H9 (cell line): ENCODE measurements at regions not wholly inside any gene's neighbourhood (a gene's known extent, or its start where the extent isn't known, plus 50 kb on each side); places are given as distances from the start of the nearest gene placed in this dataset.

Experiments
- DNase-seq: peaks from one replicate; pipeline ENCODE4 v3.0.0-alpha.2; 2017
- H2AFZ ChIP-seq: one replicate; pipeline ENCODE4 v1.6.1; 2013; ENCODE audit warnings: mild to moderate bottlenecking, low read length, control low read depth, moderate library complexity
- H2AK5ac ChIP-seq: 2 replicates; pipeline ENCODE4 v1.6.1; 2013; ENCODE audit warnings: low read length, control low read depth, mixed read lengths; ENCODE audit not compliant: insufficient read length
- H2BK120ac ChIP-seq: one replicate; pipeline ENCODE4 v1.6.1; 2013; ENCODE audit warnings: low read depth, mild to moderate bottlenecking, low read length, control low read depth, inconsistent platforms; ENCODE audit not compliant: poor library complexity, severe bottlenecking
- H2BK12ac ChIP-seq: 2 replicates; pipeline ENCODE4 v1.6.1; 2013; ENCODE audit warnings: low read length, control low read depth, mixed read lengths, low read depth; ENCODE audit not compliant: insufficient read length
- H2BK15ac ChIP-seq: 2 replicates; pipeline ENCODE4 v1.6.1; 2013; ENCODE audit warnings: low read depth, low read length, control low read depth
- H2BK20ac ChIP-seq: one replicate; pipeline ENCODE4 v1.6.1; 2013; ENCODE audit warnings: low read depth, mild to moderate bottlenecking, low read length, control low read depth, inconsistent platforms; ENCODE audit not compliant: poor library complexity, severe bottlenecking
- H2BK5ac ChIP-seq: 2 replicates; pipeline ENCODE4 v1.6.1; 2013; ENCODE audit warnings: low read length, control low read depth, mixed read lengths; ENCODE audit not compliant: insufficient read length
- H3K14ac ChIP-seq: 2 replicates; pipeline ENCODE4 v1.6.1; 2013; ENCODE audit warnings: low read length, control low read depth; ENCODE audit not compliant: insufficient read depth
- H3K18ac ChIP-seq: 2 replicates; pipeline ENCODE4 v1.6.1; 2013; ENCODE audit warnings: low read depth, mild to moderate bottlenecking, mixed read lengths, low read length, control low read depth; ENCODE audit not compliant: insufficient read length
- H3K23ac ChIP-seq: 2 replicates; pipeline ENCODE4 v1.6.1; 2013; ENCODE audit warnings: low read length, control low read depth, mixed read lengths, low read depth; ENCODE audit not compliant: insufficient read length
- H3K23me2 ChIP-seq: 2 replicates; pipeline ENCODE4 v1.6.1; 2013; ENCODE audit warnings: low read depth, mild to moderate bottlenecking, mixed read lengths, low read length, control low read depth; ENCODE audit not compliant: insufficient read length, poor library complexity, severe bottlenecking
- H3K27ac ChIP-seq: 2 replicates; pipeline ENCODE4 v1.5.1; 2013; ENCODE audit warnings: low read length, control low read depth, mixed read lengths, low read depth; ENCODE audit not compliant: insufficient read length
- H3K27me3 ChIP-seq: 2 replicates; pipeline ENCODE4 v1.6.1; 2013; ENCODE audit warnings: low read length, control low read depth, inconsistent platforms; ENCODE audit not compliant: insufficient read depth
- H3K4ac ChIP-seq: 2 replicates; pipeline ENCODE4 v1.6.1; 2013; ENCODE audit warnings: low read depth, mild to moderate bottlenecking, control low read depth, inconsistent platforms, low read length, moderate library complexity
- H3K4me1 ChIP-seq: 2 replicates; pipeline ENCODE4 v1.6.1; 2013; ENCODE audit warnings: low read length, control low read depth, inconsistent platforms; ENCODE audit not compliant: insufficient read depth
- H3K4me2 ChIP-seq: 2 replicates; pipeline ENCODE4 v1.6.1; 2013; ENCODE audit warnings: low read length, control low read depth, mixed read lengths; ENCODE audit not compliant: insufficient read length, insufficient read depth
- H3K56ac ChIP-seq: 2 replicates; pipeline ENCODE4 v1.6.1; 2013; ENCODE audit warnings: low read depth, mild to moderate bottlenecking, mixed read lengths, low read length, control low read depth; ENCODE audit not compliant: insufficient read length
- H3K79me1 ChIP-seq: 2 replicates; pipeline ENCODE4 v1.6.1; 2013; ENCODE audit warnings: low read depth, mild to moderate bottlenecking, moderate library complexity, low read length, control low read depth, inconsistent platforms; ENCODE audit not compliant: insufficient read depth, poor library complexity, severe bottlenecking
- H3K79me2 ChIP-seq: 2 replicates; pipeline ENCODE4 v1.6.1; 2013; ENCODE audit warnings: low read length, control low read depth, inconsistent platforms; ENCODE audit not compliant: insufficient read depth
- H3K9ac ChIP-seq: 2 replicates; pipeline ENCODE4 v1.6.1; 2013; ENCODE audit warnings: low read length, control low read depth, mixed read lengths; ENCODE audit not compliant: insufficient read length; ENCODE audit errors: extremely low read depth
- H3K9me3 ChIP-seq: one replicate; pipeline ENCODE4 v1.6.1; 2013; ENCODE audit warnings: low read depth, low read length, inconsistent platforms; ENCODE audit not compliant: control insufficient read depth
- H3T11ph ChIP-seq: one replicate; pipeline ENCODE4 v1.6.1; 2013; ENCODE audit warnings: mild to moderate bottlenecking, low read length, control low read depth, inconsistent platforms
- H4K20me1 ChIP-seq: one replicate; pipeline ENCODE4 v1.6.1; 2013; ENCODE audit not compliant: control insufficient read depth, insufficient read length, insufficient read depth
- H4K5ac ChIP-seq: 2 replicates; pipeline ENCODE4 v1.6.1; 2013; ENCODE audit warnings: low read depth, mild to moderate bottlenecking, mixed read lengths, low read length, control low read depth; ENCODE audit not compliant: insufficient read length
- H4K8ac ChIP-seq: replicated peaks from 2 replicates; pipeline ENCODE4 v1.6.1; 2013; ENCODE audit warnings: low read length, control low read depth, mixed read lengths, low read depth; ENCODE audit not compliant: insufficient read length
- H4K91ac ChIP-seq: 2 replicates; pipeline ENCODE4 v1.6.1; 2013; ENCODE audit warnings: low read depth, mild to moderate bottlenecking, moderate library complexity, mixed read lengths, low read length, control low read depth; ENCODE audit not compliant: insufficient read length
- H3K27ac Mint-ChIP-seq, 3 experiments: 2 replicates in 2 of 3; 3 replicates in 1 of 3; pipeline ENCODE4 v1.8.0; 2020 to 2021; ENCODE audit warnings: mixed read lengths in 3 of 3, mild to moderate bottlenecking in 1 of 3, moderate library complexity in 1 of 3
- H3K27me3 Mint-ChIP-seq: 2 replicates; pipeline ENCODE4 v1.8.0; 2021; ENCODE audit warnings: low read depth, mild to moderate bottlenecking, moderate library complexity, mixed read lengths
- H3K36me3 Mint-ChIP-seq, 3 experiments: 2 replicates in 2 of 3; 3 replicates in 1 of 3; pipeline ENCODE4 v1.8.0; 2020 to 2021; ENCODE audit warnings: low read depth in 3 of 3, mixed read lengths in 3 of 3; ENCODE audit not compliant: insufficient read depth in 1 of 3
- H3K4me1 Mint-ChIP-seq, 2 experiments: 2 replicates each; pipeline ENCODE4 v1.8.0; 2020; ENCODE audit warnings: mixed read lengths in 2 of 2
- H3K4me3 Mint-ChIP-seq, 2 experiments: 2 replicates in 1 of 2; 3 replicates in 1 of 2; pipeline ENCODE4 v1.8.0; 2020 to 2021; ENCODE audit warnings: mild to moderate bottlenecking in 2 of 2, mixed read lengths in 2 of 2, moderate library complexity in 1 of 2
- H3K9me3 Mint-ChIP-seq, 2 experiments: 2 replicates in 1 of 2; 3 replicates in 1 of 2; pipeline ENCODE4 v1.8.0; 2020; ENCODE audit warnings: mild to moderate bottlenecking in 2 of 2, mixed read lengths in 2 of 2, moderate library complexity in 1 of 2
- WGBS: extraction: QIAGEN DNeasy Blood & Tissue Kit; methylation state at CpG from one replicate; pipeline ENCODE4 v1.1.7; 2013; ENCODE audit warnings: missing lambda C conversion rate, low lambda C conversion rate, mixed read lengths; ENCODE audit not compliant: insufficient read length; ENCODE audit errors: extremely low coverage; 5-methylcytosine and 5-hydroxymethylcytosine counted together
- TF ChIP-seq, protein P1 (sequence below): fragments of 200-600 bp; sonication (generic); conservative IDR thresholded peaks from 3 replicates; pipeline ENCODE4 v1.8.0; 2021; ENCODE audit warnings: antibody characterized with exemption, mild to moderate bottlenecking

DNA sequence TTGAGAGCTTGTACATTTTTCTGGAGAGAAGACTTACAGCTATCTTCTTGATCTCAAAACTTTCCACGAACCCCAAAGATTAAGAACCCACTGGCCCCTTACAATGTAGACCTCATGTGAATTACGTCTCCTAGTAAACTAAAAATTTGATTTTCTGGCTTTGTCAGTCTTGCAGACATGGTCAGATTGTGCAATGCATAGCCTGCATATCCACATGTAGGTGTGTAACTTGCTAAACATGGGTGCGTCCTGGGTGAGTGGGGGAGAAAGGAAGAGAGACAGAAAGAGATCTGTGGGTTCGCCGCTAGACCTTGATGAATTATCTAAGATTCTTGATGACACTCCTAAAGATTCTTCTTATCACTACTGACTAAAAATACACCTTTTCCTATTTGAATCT is 561.2 kb upstream of the MDFIC2 start:
- no peak overlapping the region for H4K5ac ChIP-seq
- no peak overlapping the region for H3K4me2 ChIP-seq
- no peak overlapping the region for H3K18ac ChIP-seq
- peaks cover 8 to 28% (median 11%) of the 10 kb centered on the region in 3 experiments; a peak in 6 of 7 replicates for H3K36me3 Mint-ChIP-seq
- H3K56ac ChIP-seq = no peak overlapping the region
- H2BK20ac ChIP-seq = no peak overlapping the region
- no peaks in the 10 kb centered on the region for H3K27me3 ChIP-seq
- TF ChIP-seq, protein P1, sequence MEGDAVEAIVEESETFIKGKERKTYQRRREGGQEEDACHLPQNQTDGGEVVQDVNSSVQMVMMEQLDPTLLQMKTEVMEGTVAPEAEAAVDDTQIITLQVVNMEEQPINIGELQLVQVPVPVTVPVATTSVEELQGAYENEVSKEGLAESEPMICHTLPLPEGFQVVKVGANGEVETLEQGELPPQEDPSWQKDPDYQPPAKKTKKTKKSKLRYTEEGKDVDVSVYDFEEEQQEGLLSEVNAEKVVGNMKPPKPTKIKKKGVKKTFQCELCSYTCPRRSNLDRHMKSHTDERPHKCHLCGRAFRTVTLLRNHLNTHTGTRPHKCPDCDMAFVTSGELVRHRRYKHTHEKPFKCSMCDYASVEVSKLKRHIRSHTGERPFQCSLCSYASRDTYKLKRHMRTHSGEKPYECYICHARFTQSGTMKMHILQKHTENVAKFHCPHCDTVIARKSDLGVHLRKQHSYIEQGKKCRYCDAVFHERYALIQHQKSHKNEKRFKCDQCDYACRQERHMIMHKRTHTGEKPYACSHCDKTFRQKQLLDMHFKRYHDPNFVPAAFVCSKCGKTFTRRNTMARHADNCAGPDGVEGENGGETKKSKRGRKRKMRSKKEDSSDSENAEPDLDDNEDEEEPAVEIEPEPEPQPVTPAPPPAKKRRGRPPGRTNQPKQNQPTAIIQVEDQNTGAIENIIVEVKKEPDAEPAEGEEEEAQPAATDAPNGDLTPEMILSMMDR = no peak
- no peaks in the 10 kb centered on the region for H3K23me2 ChIP-seq
- H3K4me1 ChIP-seq = no peaks in the 10 kb centered on the region
- no peaks in the 10 kb centered on the region for H3K27me3 Mint-ChIP-seq
- no peaks in the 10 kb centered on the region for H4K20me1 ChIP-seq
- H3K4ac ChIP-seq = no peak overlapping the region
- H2BK120ac ChIP-seq = no peak overlapping the region
- H2BK5ac ChIP-seq = no peak overlapping the region
- H3K27ac ChIP-seq = no peak overlapping the region
- H3K79me2 ChIP-seq = no peaks in the 10 kb centered on the region
- no peak overlapping the region for H3K9ac ChIP-seq
- no peak overlapping the region for H3K14ac ChIP-seq
- no peak overlapping the region for H3K4me3 Mint-ChIP-seq
- no peak overlapping the region for H2AFZ ChIP-seq
- H2BK12ac ChIP-seq = no peak overlapping the region
- H3K23ac ChIP-seq = no peak overlapping the region
- no CpG with 5 or more reads among the region's 5 CpGs for WGBS
- no peak overlapping the region for H2AK5ac ChIP-seq
- peaks cover 5% of the 10 kb centered on the region for H3K9me3 ChIP-seq
- no peak overlapping the region for H3T11ph ChIP-seq
- no peak overlapping the region for H4K8ac ChIP-seq
- H4K91ac ChIP-seq = no peak overlapping the region
- peaks cover 11 to 12% of the 10 kb centered on the region in 2 experiments for H3K4me1 Mint-ChIP-seq
- no peaks in the 10 kb centered on the region for H3K79me1 ChIP-seq
- H3K9me3 Mint-ChIP-seq = peaks cover 18 to 27% of the 10 kb centered on the region in 2 experiments
- H3K27ac Mint-ChIP-seq = no peak overlapping the region
- DNase-seq = no peak
- no peak overlapping the region for H2BK15ac ChIP-seq
